ENCODE measurements at regions not wholly inside any gene's neighbourhood (a gene's known extent, or its start where the extent isn't known, plus 50 kb on each side); places are given as distances from the start of the nearest gene placed in this dataset.
"Not testable (repeated sequence)": the region's sequence is repeated elsewhere in the genome, so short reads cannot be mapped to it uniquely, and the experiment has no call there.

DNA sequence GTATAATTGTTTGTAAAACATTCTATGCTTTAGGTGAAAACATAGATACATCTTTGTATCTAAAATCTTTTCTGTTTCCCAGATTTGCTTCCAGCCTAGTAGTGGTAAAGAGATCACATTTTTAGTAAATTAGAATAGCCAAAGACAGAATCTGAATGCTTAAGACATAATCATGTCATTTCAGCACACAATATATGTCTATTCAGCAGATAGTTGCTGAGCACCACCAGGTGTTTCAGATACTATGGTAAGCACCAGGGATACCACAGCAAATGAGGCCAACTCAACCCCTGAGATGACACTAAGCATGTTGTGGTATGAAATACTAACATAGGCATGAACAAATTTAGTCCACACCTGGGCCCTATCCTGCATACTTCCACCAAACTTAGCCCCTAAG is 195.2 kb upstream of the SOX14 start:
- no peaks in the 10 kb centered on the region for H3K27me3 Mint-ChIP-seq
- no peak for ATAC-seq (replicated peaks)
- H3K4me1 Mint-ChIP-seq: no peaks in the 10 kb centered on the region
- H3K4me3 Mint-ChIP-seq: no peak overlapping the region
- no peak overlapping the region for H3K27ac Mint-ChIP-seq
- H3K36me3 Mint-ChIP-seq (ENCODE audit: low read depth): no peaks in the 10 kb centered on the region
- H3K9me3 Mint-ChIP-seq: peaks cover 12% of the 10 kb centered on the region

DNA sequence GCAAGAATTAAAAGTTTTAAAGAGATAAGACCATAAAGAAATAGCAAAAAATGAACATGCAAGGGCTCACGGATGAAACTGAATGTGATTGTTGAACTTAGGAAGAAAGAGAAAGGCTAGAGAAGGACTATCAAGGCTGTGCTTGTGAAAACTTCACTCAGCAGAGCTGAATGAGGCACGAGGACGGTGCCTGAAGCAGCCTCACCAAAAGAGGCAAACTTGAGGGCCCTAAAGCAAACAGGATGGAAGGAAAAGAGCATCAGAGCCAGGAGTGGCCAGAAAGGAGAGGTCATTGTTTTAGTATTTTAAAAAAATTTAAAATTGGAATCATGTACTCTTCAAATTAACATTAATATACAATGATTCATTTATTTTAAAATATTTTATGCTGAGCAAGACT is 191.2 kb upstream of the SOX14 start:
- Mint-ChIP-seq H3K27ac (no peak overlapping the region), H3K9me3 (peaks cover 9% of the 10 kb centered on the region), H3K4me1 (no peaks in the 10 kb centered on the region), H3K36me3 (ENCODE audit: low read depth) (no peaks in the 10 kb centered on the region), H3K27me3 (no peaks in the 10 kb centered on the region), H3K4me3 (no peak overlapping the region)
- no peak for ATAC-seq (replicated peaks)

DNA sequence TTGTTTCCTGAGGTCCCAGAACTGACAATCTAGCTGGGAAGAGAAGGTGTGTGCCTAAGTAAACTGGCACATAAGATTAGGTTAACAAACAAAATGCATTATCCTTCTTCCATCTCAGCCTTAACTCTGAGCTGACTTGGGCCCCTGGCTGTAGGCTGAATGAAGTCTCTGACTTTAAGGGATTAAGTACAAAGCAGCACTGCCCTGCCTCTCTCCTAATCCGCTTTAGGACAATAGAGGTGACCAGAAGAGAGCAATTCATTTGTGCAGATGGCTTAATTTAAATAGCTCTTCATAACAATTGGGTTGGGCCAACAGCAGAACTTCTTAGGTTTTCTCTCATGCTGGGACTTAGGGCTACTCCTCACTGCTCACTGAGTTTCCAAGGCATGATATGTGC is 181.6 kb upstream of the SOX14 start:
- Mint-ChIP-seq H3K4me1 (no peaks in the 10 kb centered on the region), H3K27me3 (peaks cover 3% of the 10 kb centered on the region), H3K9me3 (peaks cover 16% of the 10 kb centered on the region), H3K27ac (no peak overlapping the region), H3K4me3 (no peak overlapping the region), H3K36me3 (ENCODE audit: low read depth) (no peaks in the 10 kb centered on the region)
- no peak for ATAC-seq (replicated peaks)

DNA sequence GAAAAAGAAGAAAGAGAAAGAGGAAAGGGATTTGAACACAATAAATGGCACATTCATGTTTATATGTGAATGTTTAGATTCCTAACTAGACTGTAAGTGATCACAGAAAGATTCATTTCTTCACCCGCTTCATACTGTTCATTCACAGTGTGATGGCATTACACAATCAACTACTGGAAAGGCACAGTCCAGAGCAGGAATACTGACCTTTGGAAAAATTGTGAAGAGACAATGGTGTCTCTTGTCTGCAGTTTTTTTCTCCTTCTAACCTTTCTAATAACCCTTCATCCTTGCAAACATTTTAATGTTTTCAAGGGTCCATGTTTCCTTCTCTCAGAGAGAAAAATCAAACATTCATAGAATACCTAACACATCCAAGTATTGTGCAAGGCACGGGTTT is 180.9 kb upstream of the SOX14 start:
- Mint-ChIP-seq H3K4me3 (no peak overlapping the region), H3K36me3 (ENCODE audit: low read depth) (no peaks in the 10 kb centered on the region), H3K9me3 (peaks cover 16% of the 10 kb centered on the region), H3K4me1 (no peaks in the 10 kb centered on the region), H3K27ac (no peak overlapping the region), H3K27me3 (peaks cover 3% of the 10 kb centered on the region)
- no peak for ATAC-seq (replicated peaks)

DNA sequence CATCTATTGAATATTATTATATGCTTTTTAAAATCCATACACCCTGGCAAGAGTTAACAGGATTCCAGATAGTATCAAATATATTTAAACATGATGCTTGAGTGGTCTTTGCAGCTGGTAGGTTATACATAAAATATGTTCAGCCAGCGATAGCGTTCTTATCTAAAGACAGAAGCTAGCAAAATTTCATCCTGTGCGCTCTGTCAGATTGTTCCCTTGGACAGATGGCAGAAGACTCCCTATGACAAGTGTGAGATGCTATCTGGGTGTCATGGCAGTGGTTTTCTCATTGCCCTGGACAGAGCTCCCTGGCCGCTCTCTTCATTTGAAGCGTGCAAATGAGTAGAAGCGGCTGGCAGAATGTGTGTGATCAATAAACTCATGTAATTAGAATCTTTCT is 175.2 kb upstream of the SOX14 start:
- Mint-ChIP-seq H3K36me3 (ENCODE audit: low read depth) (no peaks in the 10 kb centered on the region), H3K4me3 (no peak overlapping the region), H3K27ac (no peak overlapping the region), H3K9me3 (peaks cover 23% of the 10 kb centered on the region), H3K4me1 (no peaks in the 10 kb centered on the region), H3K27me3 (no peaks in the 10 kb centered on the region)
- ATAC-seq (replicated peaks): no peak

DNA sequence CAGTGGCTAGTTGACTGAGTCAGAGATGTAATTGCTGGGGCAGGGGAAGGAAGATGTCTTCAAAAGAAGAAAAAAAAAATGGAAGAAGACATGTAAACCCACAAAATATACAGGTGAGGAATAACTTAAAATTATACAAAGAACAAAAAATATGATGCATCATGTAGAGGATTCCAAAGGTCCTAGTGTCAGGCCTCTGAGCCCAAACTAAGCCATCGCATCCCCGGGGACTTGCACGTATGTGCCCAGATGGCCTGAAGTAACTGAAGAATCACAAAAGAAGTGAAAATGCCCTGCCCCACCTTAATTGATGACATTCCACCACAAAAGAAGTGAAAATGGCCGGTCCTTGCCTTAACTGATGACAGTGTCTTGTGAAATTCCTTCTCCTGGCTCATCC is 168.7 kb upstream of the SOX14 start:
- H3K27me3 Mint-ChIP-seq; H3K36me3 Mint-ChIP-seq (ENCODE audit: low read depth); H3K27ac Mint-ChIP-seq; H3K4me3 Mint-ChIP-seq; H3K4me1 Mint-ChIP-seq; ATAC-seq (replicated peaks): not testable (repeated sequence)
- peaks cover 16% of the 10 kb centered on the region for H3K9me3 Mint-ChIP-seq

DNA sequence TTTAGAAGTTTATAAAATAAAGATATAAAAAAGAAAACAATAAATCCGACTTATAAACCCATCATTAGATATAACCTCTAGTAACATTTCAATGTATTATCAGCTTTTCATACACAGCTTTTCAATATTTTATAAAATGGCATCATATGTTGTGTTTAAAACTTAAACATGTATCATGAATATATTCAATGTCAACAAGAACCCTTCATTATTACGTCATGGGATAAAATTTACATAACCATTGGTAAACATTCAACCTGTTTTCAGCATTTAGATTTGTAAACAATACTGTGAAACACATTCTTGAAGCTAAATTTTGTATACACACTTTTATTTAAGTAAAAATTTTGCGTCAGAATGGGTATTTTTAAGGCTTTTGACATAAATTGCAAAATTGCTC is 153.4 kb upstream of the SOX14 start:
- ATAC-seq (replicated peaks): no peak
- Mint-ChIP-seq H3K4me1 (no peaks in the 10 kb centered on the region), H3K27me3 (no peaks in the 10 kb centered on the region), H3K9me3 (no peaks in the 10 kb centered on the region), H3K36me3 (ENCODE audit: low read depth) (no peaks in the 10 kb centered on the region), H3K27ac (no peak overlapping the region), H3K4me3 (no peak overlapping the region)

DNA sequence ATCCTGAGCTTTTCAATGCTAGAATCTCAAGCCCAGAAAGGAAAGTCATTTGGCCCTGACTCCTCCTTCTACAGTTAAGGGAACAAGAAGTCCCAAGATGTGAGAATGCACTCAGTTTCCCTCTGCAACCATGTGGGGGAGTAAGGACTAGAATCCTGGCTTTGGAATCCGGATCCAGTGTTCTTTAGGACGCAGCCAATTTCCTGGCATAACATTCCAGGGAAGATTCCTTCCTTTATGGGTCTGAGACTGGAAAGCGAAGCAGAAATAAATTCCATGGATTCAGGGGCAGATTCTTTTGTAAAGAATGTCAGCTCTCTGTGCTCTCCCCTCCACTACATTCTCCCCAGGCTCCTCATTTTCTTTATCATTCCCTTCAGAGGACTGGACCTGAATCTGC is 151.8 kb upstream of the SOX14 start:
- Mint-ChIP-seq H3K4me1 (no peaks in the 10 kb centered on the region), H3K27me3 (no peaks in the 10 kb centered on the region), H3K4me3 (no peak overlapping the region), H3K36me3 (ENCODE audit: low read depth) (no peaks in the 10 kb centered on the region), H3K9me3 (no peaks in the 10 kb centered on the region), H3K27ac (no peak overlapping the region)
- ATAC-seq (replicated peaks): no peak

DNA sequence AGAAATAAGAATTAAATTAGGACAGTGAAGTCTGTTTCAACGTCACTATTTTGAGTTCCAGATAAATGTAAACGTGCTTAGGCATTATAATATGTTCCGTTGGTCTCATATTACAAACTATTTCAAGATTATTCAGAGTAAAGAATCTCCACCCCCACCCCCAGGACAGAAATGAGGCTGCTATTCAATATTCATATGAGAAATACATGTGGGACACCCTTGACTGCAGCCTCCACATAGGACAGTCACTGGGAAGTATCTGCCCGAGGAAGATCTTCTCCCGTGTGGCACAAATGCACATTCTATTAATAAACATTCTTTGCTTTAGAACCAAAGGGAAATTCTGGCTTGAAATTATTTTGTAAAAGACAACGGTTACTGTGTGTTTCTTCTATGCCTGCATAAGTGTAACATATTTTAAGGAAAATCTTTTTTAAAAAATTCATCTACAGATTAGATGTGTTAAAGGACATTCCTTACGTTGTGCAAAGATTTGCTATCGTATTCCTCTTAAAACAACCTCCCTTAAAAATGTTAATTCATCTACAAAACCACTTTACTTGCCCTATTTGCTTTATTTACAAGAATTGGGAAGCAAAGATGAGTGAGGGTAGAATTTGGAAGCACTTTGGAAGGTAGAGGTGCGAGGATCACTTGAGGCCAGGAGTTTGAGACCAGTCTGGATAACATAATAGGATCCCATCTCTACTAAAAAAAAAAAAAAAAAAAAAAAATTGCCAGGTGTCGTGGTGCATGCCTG is 148.3 kb upstream of the SOX14 start:
- Mint-ChIP-seq H3K4me3 (no peak overlapping the region), H3K27me3 (no peaks in the 10 kb centered on the region)
- no peak for ATAC-seq (replicated peaks)

DNA sequence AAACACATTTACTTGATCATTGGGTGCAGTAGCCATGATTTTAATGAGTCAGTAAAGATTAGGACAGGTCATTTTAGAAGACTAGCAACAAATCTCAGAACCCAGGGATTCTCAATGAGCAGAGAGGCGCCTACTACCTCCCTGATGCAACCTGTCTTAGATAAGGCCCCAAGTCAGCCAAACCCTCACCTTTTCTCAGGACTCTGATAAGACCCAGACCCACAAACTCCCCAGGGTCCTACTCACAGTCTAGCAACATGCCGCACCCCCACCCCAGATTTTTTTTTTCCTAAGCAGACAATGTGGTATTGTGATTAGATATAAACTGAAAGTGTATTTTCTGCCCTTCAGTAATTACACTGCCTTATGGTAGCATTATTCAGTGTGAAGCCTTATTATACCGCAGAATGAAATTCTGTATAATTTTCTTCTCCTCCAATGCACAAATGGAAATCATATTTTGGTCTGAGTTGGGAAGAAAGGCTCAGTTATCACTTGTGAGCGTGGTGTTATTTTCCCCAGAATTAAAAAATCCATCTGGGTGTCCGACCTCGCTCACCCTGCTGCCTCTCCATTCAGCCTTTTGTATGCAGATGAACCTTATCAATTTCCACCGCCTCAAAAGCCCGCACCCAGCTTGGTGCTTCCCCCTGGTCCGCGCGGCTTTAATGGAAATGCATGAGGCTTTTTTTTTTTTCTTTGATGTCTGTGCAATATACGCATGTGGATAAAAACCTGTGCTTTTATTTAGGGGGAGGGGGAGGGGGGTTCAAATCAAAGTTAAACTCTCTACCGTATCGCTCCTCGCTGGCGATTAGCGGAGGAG is 122.0 kb upstream of the SOX14 start:
- Mint-ChIP-seq H3K36me3 (ENCODE audit: low read depth) (no peaks in the 10 kb centered on the region), H3K4me3 (no peak overlapping the region)
- no peak for ATAC-seq (replicated peaks)

More for the DNA sequence above, 148.3 kb upstream of the SOX14 start:
- H3K4me1 Mint-ChIP-seq: no peaks in the 10 kb centered on the region
- H3K36me3 Mint-ChIP-seq (ENCODE audit: low read depth): no peaks in the 10 kb centered on the region
- H3K9me3 Mint-ChIP-seq: no peaks in the 10 kb centered on the region
- H3K27ac Mint-ChIP-seq: no peak overlapping the region

DNA sequence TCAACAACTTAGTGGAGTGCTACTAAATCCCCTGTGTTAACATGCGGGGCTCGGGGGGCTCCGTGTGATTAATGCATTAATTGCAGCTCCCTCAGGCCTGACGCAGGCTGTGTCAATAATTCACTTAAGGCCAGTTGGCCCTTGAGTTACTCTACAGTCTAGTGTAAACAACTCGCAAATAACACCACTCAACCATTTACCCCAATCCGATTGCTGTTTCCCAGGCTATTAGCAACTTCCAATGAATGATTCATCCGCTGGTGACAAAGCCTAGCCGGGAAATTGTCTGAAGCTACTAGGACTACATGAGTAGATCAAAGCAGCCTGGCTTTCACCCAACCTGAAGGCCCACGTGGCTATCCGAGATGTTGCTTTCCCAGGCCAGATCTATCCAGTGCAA is 121.3 kb upstream of the SOX14 start:
- no peaks in the 10 kb centered on the region for H3K4me1 Mint-ChIP-seq
- no peak for ATAC-seq (replicated peaks)
- H3K27me3 Mint-ChIP-seq: peaks cover 4% of the 10 kb centered on the region
- H3K4me3 Mint-ChIP-seq: no peak overlapping the region
- H3K36me3 Mint-ChIP-seq (ENCODE audit: low read depth): no peaks in the 10 kb centered on the region
- no peaks in the 10 kb centered on the region for H3K9me3 Mint-ChIP-seq
- H3K27ac Mint-ChIP-seq: no peak overlapping the region

More for the DNA sequence above, 122.0 kb upstream of the SOX14 start:
- Mint-ChIP-seq H3K4me1 (no peaks in the 10 kb centered on the region), H3K27me3 (no peaks in the 10 kb centered on the region), H3K9me3 (no peaks in the 10 kb centered on the region), H3K27ac (no peak overlapping the region)

DNA sequence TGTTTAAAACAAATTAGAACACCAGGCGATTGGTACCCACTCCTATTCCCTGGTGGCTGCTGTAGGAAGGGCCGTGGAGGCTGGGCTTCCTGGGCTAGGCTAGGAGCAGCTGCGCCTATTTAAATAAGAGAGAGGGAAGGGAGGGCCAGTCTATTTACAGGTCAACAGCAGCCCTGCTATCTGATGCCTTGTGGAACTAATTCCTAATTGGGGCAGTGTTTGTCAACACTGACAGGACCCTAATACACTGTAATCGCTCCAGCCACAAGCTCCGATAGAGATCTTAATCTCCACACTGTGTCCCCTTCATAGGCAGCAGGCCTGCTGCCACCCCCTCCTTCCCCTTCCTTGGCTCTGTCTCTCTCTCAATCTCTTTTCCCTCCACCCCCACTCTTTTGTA is 116.9 kb upstream of the SOX14 start:
- no peaks in the 10 kb centered on the region for H3K4me1 Mint-ChIP-seq
- ATAC-seq (replicated peaks): no peak
- no peaks in the 10 kb centered on the region for H3K36me3 Mint-ChIP-seq (ENCODE audit: low read depth)
- peaks cover 8% of the 10 kb centered on the region for H3K27me3 Mint-ChIP-seq
- peaks cover 8% of the 10 kb centered on the region for H3K9me3 Mint-ChIP-seq
- no peak overlapping the region for H3K4me3 Mint-ChIP-seq
- H3K27ac Mint-ChIP-seq: no peak overlapping the region

DNA sequence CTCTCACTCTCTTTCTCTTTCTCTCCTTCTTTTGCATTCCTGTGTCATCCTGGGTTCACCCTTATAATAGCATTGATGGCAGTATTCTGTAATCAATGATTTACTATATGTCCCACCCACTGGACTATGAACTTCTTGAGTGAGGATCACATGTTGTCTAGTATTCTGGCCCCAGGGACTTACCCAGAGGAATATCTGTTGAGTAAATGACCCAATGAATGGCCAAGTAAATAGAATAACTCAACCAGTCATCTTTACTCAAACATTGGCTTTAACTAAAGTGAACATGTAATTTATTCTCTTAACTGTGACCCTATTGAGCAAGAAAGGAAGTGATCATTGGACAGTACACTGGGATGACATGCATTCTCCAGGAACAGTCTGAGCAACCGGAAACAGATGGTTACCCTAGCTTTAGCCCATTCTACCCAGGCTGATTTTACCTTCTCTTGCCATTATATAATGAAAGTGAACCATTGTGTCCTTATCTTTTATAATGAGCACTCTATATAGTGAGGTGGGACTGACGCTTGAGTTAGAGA is 94.5 kb upstream of the SOX14 start:
- H3K27me3 Mint-ChIP-seq: no peaks in the 10 kb centered on the region

DNA sequence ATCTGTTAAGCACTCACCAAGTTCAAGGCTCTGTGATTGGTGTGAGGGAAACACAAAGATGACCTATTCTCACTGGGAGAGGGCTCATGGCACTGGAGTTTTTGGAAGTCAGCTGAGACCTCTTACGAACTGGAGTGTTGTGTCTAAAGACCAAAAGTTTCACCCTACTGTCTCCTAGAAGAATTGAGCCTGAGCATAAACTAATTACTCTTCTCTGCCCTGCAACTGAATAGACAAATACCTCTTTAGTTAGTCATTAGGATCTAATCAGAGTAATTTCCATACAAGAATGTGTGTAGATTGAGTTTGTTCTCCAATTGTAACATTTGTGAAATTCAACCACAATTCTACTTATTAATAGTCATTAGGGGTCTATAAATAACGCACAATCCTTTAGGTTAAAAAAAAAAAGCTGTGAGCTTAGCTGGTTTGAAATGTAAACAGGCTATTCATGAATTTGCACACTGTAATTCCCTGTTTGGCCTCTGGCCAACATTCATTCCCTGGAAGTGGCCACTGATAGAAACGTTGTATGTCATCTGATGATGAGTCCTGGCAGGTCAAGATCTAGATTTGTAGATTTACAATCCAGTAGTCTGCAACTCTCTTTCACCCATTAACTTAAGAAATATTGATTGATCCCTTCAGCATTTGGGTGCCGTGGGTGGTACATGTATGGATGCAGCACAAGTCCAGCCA is 76.8 kb upstream of the SOX14 start:
- no peaks in the 10 kb centered on the region for H3K9me3 Mint-ChIP-seq
- H3K27me3 Mint-ChIP-seq: no peaks in the 10 kb centered on the region
- H3K36me3 Mint-ChIP-seq (ENCODE audit: low read depth): no peaks in the 10 kb centered on the region
- no peak overlapping the region for H3K27ac Mint-ChIP-seq
- ATAC-seq (replicated peaks): no peak
- H3K4me3 Mint-ChIP-seq: no peak overlapping the region
- H3K4me1 Mint-ChIP-seq: no peaks in the 10 kb centered on the region

More for the DNA sequence above, 94.5 kb upstream of the SOX14 start:
- ATAC-seq (replicated peaks): no peak
- no peak overlapping the region for H3K27ac Mint-ChIP-seq
- no peak overlapping the region for H3K4me3 Mint-ChIP-seq
- peaks cover 11% of the 10 kb centered on the region for H3K9me3 Mint-ChIP-seq
- H3K4me1 Mint-ChIP-seq: no peaks in the 10 kb centered on the region
- H3K36me3 Mint-ChIP-seq (ENCODE audit: low read depth): no peaks in the 10 kb centered on the region

Measured in activated T-helper 17 cell treated with anti-CD3 and anti-CD28 coated beads, Interleukin-2, amount 50 U/mL, for 72 hours (primary cell).